A673 (cell line): ENCODE measurements at regions not wholly inside any gene's neighbourhood (a gene's known extent, or its start where the extent isn't known, plus 50 kb on each side); places are given as distances from the start of the nearest gene placed in this dataset.

Experiments used
- CTCF ChIP-seq: fragments of 300-800, 200-600 bp; sonication (generic); conservative IDR thresholded peaks from 2 replicates; pipeline ENCODE4 v1.5.1; 2017; ENCODE audit warnings: low read depth, mild to moderate bottlenecking, antibody characterized with exemption, low read length, moderate library complexity, mixed read lengths
- EZH2 ChIP-seq: fragments of 200-600 bp; sonication (generic); IDR thresholded peaks from 2 replicates; pipeline ENCODE4 v1.6.1; 2017; ENCODE audit warnings: borderline replicate concordance, low read depth, mild to moderate bottlenecking, mixed read lengths, antibody characterized with exemption, low read length; ENCODE audit not compliant: poor library complexity, severe bottlenecking

- no peak for TF ChIP-seq EZH2
- TF ChIP-seq CTCF: no peak
Observed at GRCh38 chr10:101295261-101295660, 58.7 kb upstream of the BTRC start.
